Sigmoid colon (tissue), 6 donors: ENCODE measurements at regions not wholly inside any gene's neighbourhood (a gene's known extent, or its start where the extent isn't known, plus 50 kb on each side); places are given as distances from the start of the nearest gene placed in this dataset.

Source experiments
- DNase-seq: peaks from one replicate; pipeline ENCODE4 v3.0.0-alpha.2; 2019
- H3K27ac ChIP-seq, 4 donors: fragments of 200-600 bp; sonication (generic); one replicate each; pipeline ENCODE4 v1.5.1; 2016 to 2019; ENCODE audit warnings: mild to moderate bottlenecking in 1 of 4
- H3K27me3 ChIP-seq, 3 donors: fragments of 200-600 bp; sonication (generic); one replicate each; pipeline ENCODE4 v1.5.1; 2019; ENCODE audit warnings: mild to moderate bottlenecking in 1 of 3
- H3K36me3 ChIP-seq, 4 donors: fragments of 200-600 bp; sonication (generic); one replicate each; pipeline ENCODE4 v1.5.1; 2016 to 2019
- H3K4me1 ChIP-seq, 4 donors: fragments of 200-600 bp; sonication (generic); one replicate each; pipeline ENCODE4 v1.5.1; 2017 to 2019
- H3K4me3 ChIP-seq, 4 donors: fragments of 200-600 bp; sonication (generic); one replicate each; pipeline ENCODE4 v1.5.1; 2017 to 2019; ENCODE audit warnings: mild to moderate bottlenecking in 2 of 4, moderate library complexity in 1 of 4
- H3K9me3 ChIP-seq, 4 donors: fragments of 200-600 bp in 3 of 4; sonication (generic) in 3 of 4; one replicate each; pipeline versions ENCODE4 v1.5.1 to v1.6.1; 2013 to 2019
- CTCF ChIP-seq, 4 experiments: fragments of 450-650 bp in 3 of 4; fragments of 200-600 bp in 1 of 4; IDR thresholded peaks; one replicate each; pipeline ENCODE4 v1.5.1; 2016 to 2019; ENCODE audit warnings: antibody characterized with exemption in 4 of 4, mild to moderate bottlenecking in 3 of 4, moderate library complexity in 2 of 4
- EP300 ChIP-seq, 4 donors: sonication (generic); formaldehyde crosslinking; IDR thresholded peaks; one replicate each; pipeline ENCODE4 v1.6.1; 2017; ENCODE audit warnings: antibody characterized with exemption in 4 of 4
- POLR2A ChIP-seq, 2 donors: fragments of 450-650 bp; IDR thresholded peaks; one replicate each; pipeline ENCODE4 v1.6.1; 2016; ENCODE audit warnings: antibody characterized with exemption in 2 of 2, mild to moderate bottlenecking in 2 of 2, moderate library complexity in 2 of 2
- POLR2AphosphoS5 ChIP-seq, 4 donors: sonication (generic); formaldehyde crosslinking; IDR thresholded peaks; one replicate each; pipeline ENCODE4 v1.6.1; 2017; ENCODE audit warnings: antibody characterized with exemption in 4 of 4
- WGBS, 2 donors: extraction: QIAGEN DNeasy Blood & Tissue Kit; methylation state at CpG; one replicate each; pipeline ENCODE4 v1.1.7; 2013; 5-methylcytosine and 5-hydroxymethylcytosine counted together
- intact Hi-C: fragments of 100-400 bp; cut with DNase I; formaldehyde crosslinking; loops from one replicate; pipeline ENCODE4 v1.15.1; 2023
- donor health status: healthy with polysubstance abuse.
- donor health status: healthy.

- intact Hi-C loops, result no loop called here
- WGBS, 2 donors, result 71 to 89% methylated on average over 4 of the region's 4 CpGs
- no peak for DNase-seq
- H3K36me3 ChIP-seq, result no peaks in the 10 kb centered on the region
- no peaks in the 10 kb centered on the region for H3K4me1 ChIP-seq
- no peak overlapping the region for H3K4me3 ChIP-seq
- TF ChIP-seq EP300 (IDR thresholded peaks at IDR 0.05) (no peak), POLR2A (IDR thresholded peaks at IDR 0.05) (no peak), POLR2AphosphoS5 (IDR thresholded peaks at IDR 0.05) (no peak), CTCF (IDR thresholded peaks at IDR 0.05) (no peak)
- no peaks in the 10 kb centered on the region for H3K27me3 ChIP-seq
- no peak overlapping the region for H3K27ac ChIP-seq
- H3K9me3 ChIP-seq, result no peaks in the 10 kb centered on the region
Observed at GRCh38 chr6:145082359-145082758, 653.0 kb downstream of the EPM2A start.

GRCh38 chr6:145086197-145086596 lies 649.1 kb downstream of the EPM2A start:
- WGBS, 2 donors, result 43 to 57% methylated on average over 3 of the region's 3 CpGs
- TF ChIP-seq POLR2AphosphoS5 (IDR thresholded peaks at IDR 0.05), result no peak
- no peak for TF ChIP-seq EP300 (IDR thresholded peaks at IDR 0.05)
- no peak for TF ChIP-seq POLR2A (IDR thresholded peaks at IDR 0.05)
- no peak for TF ChIP-seq CTCF (IDR thresholded peaks at IDR 0.05)
- no peaks in the 10 kb centered on the region for H3K36me3 ChIP-seq
- no peaks in the 10 kb centered on the region for H3K4me1 ChIP-seq
- H3K27ac ChIP-seq, result no peak overlapping the region
- H3K9me3 ChIP-seq, result no peaks in the 10 kb centered on the region
- no peak for DNase-seq
- no peak overlapping the region for H3K4me3 ChIP-seq
- no peaks in the 10 kb centered on the region for H3K27me3 ChIP-seq
- intact Hi-C loops, result no loop called here

- no peaks in the 10 kb centered on the region for H3K4me1 ChIP-seq
- no peak for DNase-seq
- no peak overlapping the region for H3K27ac ChIP-seq
- no peak overlapping the region for H3K4me3 ChIP-seq
- no peaks in the 10 kb centered on the region for H3K36me3 ChIP-seq
- 79 to 81% methylated on average over 3 of the region's 3 CpGs for WGBS, 2 donors
- no peak for TF ChIP-seq CTCF (IDR thresholded peaks at IDR 0.05)
- TF ChIP-seq POLR2A (IDR thresholded peaks at IDR 0.05), result no peak
- TF ChIP-seq EP300 (IDR thresholded peaks at IDR 0.05), result no peak
- TF ChIP-seq POLR2AphosphoS5 (IDR thresholded peaks at IDR 0.05), result no peak
- no peaks in the 10 kb centered on the region for H3K27me3 ChIP-seq
- H3K9me3 ChIP-seq, result no peaks in the 10 kb centered on the region
- intact Hi-C loops, result no loop called here
Observed at GRCh38 chr6:145087034-145087433, 648.3 kb downstream of the EPM2A start.

- Histone ChIP-seq H3K9me3 (no peaks in the 10 kb centered on the region), H3K4me1 (no peaks in the 10 kb centered on the region)
- DNase-seq, result no peak
Observed at GRCh38 chr6:145090801-145091585, 644.3 kb downstream of the EPM2A start.

More at GRCh38 chr6:145090801-145091585, 644.3 kb downstream of the EPM2A start:
- Histone ChIP-seq H3K36me3 (no peaks in the 10 kb centered on the region), H3K27ac (no peak overlapping the region), H3K27me3 (no peaks in the 10 kb centered on the region), H3K4me3 (no peak overlapping the region)
- WGBS, 2 donors, result 78 to 85% methylated on average over 4 of the region's 4 CpGs
- intact Hi-C loops, result no loop called here
- TF ChIP-seq EP300 (IDR thresholded peaks at IDR 0.05), result no peak
- TF ChIP-seq CTCF (IDR thresholded peaks at IDR 0.05), result no peak
